ENCODE measurements at regions not wholly inside any gene's neighbourhood (a gene's known extent, or its start where the extent isn't known, plus 50 kb on each side); places are given as distances from the start of the nearest gene placed in this dataset.

DNA sequence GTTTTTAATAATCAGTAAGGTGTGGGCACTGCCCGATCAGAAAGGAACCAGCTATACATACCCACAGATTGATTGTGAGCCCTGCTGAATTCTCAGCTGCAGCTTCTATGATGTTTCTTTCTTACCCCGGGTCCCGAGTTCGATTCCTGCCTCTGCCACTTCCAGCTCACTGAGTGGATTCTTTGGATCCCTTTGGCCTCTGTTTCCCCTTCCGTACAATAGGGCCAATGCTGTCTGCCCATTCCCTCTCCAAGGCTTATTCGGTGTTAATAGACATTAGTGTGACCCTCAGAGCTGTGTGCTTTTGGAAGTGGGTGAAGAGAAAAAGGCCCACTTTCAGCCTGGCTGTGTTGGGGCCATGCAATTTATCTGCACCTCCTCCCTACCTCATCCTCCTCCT lies 115.8 kb downstream of the IRX5 start:
- DNase-seq (ENCODE audit: low read depth, low spot score): no peak
- H3K4me3 ChIP-seq (ENCODE audit: low read depth, low read length): no peak overlapping the region
- TF ChIP-seq, protein P1, sequence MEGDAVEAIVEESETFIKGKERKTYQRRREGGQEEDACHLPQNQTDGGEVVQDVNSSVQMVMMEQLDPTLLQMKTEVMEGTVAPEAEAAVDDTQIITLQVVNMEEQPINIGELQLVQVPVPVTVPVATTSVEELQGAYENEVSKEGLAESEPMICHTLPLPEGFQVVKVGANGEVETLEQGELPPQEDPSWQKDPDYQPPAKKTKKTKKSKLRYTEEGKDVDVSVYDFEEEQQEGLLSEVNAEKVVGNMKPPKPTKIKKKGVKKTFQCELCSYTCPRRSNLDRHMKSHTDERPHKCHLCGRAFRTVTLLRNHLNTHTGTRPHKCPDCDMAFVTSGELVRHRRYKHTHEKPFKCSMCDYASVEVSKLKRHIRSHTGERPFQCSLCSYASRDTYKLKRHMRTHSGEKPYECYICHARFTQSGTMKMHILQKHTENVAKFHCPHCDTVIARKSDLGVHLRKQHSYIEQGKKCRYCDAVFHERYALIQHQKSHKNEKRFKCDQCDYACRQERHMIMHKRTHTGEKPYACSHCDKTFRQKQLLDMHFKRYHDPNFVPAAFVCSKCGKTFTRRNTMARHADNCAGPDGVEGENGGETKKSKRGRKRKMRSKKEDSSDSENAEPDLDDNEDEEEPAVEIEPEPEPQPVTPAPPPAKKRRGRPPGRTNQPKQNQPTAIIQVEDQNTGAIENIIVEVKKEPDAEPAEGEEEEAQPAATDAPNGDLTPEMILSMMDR (IDR thresholded peaks at IDR 0.05; ENCODE audit: insufficient read depth, low read length, missing control alignments): no peak
- ChIA-PET POLR2A (no interaction called here), CTCF (no interaction called here)

DNA sequence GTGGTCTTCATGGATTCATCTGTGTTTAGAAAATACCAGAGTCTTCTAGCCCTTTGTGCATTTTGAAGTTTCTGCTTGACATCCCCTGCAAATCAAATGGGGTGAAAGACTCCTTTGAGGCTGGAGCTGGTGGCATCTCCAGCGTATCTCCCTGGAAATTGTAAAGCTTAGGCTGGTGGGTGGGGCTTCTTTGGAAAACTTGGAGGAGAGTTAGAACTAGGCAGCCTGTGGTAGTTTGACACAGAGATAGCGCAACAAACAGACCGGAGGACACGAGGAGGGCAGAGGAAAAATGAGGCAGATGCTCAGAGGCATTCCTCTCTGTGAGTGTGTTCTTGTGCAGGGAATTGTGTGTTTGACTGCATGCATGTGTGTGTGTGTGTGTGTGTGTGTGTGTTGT lies 116.3 kb downstream of the IRX5 start:
- TF ChIP-seq, protein P1 (IDR thresholded peaks at IDR 0.05; ENCODE audit: insufficient read depth, low read length, missing control alignments): no peak
- ChIA-PET CTCF (no interaction called here), POLR2A (no interaction called here)
- H3K4me3 ChIP-seq (ENCODE audit: low read depth, low read length): no peak overlapping the region
- DNase-seq (ENCODE audit: low read depth, low spot score): no peak

DNA sequence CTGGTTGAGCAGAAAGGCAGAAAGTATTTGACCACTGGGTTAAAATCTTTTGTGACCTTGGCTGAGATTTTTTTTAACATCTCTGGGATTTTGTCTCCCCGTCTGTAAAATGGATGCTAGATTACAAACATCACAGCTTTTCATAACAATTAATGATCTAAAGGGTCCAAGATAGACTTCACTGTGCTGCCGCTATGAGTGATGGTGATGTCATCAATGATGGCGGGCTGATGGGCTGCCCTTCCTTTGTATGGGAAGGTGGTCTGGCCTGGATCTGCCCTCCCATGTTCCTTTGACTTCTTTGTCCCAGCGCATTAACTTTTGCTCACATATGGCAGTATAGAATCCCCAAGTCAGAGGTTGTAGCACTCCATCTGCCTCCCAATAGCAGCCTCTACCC lies 116.7 kb downstream of the IRX5 start:
- no peak overlapping the region for H3K4me3 ChIP-seq (ENCODE audit: low read depth, low read length)
- ChIA-PET CTCF (no interaction called here), POLR2A (no interaction called here)
- no peak for DNase-seq (ENCODE audit: low read depth, low spot score)
- TF ChIP-seq, protein P1 (IDR thresholded peaks at IDR 0.05; ENCODE audit: insufficient read depth, low read length, missing control alignments): no peak

DNA sequence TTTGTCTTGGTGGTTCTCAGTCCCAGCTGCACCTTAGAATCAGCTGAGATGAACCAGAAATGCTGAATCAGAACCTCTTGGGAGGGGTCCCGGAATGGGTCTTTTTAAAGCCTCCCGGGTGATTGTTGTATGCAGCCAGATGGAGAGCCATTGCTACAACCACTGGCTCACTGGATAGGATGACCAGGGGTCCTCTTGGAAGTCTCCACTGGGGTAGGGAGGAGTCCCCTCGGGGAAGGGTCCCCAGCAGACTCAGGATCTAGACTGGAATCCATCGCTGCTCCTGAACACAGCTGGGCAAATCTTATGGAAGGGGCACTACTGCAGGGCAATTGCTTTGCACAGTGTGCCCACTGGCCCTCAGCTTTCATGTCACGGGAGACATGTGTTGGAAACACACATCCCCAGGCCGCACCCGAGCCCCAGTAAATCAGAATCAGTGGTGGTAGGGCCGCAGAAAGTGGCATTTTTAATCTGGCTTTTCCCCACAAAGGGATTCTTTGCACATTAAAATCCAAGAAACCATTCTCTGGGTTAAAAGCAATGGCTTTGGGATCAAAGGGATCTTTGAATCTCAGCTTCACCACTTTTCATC lies 117.3 kb downstream of the IRX5 start:
- ChIA-PET POLR2A (no interaction called here), CTCF (no interaction called here)
- no peak for DNase-seq (ENCODE audit: low read depth, low spot score)
- no peak overlapping the region for H3K4me3 ChIP-seq (ENCODE audit: low read depth, low read length)
- TF ChIP-seq, protein P1 (IDR thresholded peaks at IDR 0.05; ENCODE audit: insufficient read depth, low read length, missing control alignments): no peak

DNA sequence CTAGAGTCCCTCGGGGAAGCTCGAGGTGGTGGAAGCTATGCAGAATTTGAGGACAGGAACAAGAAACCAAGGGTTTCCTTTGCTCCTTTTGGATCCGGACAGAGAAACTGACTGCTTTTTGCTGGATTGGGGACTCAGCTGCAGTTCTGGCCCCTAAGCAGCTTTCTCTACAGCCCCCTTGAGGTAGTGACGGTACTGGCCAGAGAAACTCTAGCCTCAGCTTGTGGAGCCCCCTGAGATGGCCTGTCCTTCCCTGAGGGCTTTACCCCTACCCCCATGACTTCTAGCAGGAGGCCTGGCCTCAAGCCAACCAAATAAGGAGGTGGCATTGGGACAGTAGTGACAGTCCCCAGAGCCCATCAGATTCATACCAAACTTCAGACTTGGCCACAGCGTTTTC lies 118.1 kb downstream of the IRX5 start:
- DNase-seq (ENCODE audit: low read depth, low spot score): no peak
- TF ChIP-seq, protein P1 (IDR thresholded peaks at IDR 0.05; ENCODE audit: insufficient read depth, low read length, missing control alignments): no peak
- POLR2A ChIA-PET: no interaction called here
- no peak overlapping the region for H3K4me3 ChIP-seq (ENCODE audit: low read depth, low read length)
- CTCF ChIA-PET: no interaction called here

DNA sequence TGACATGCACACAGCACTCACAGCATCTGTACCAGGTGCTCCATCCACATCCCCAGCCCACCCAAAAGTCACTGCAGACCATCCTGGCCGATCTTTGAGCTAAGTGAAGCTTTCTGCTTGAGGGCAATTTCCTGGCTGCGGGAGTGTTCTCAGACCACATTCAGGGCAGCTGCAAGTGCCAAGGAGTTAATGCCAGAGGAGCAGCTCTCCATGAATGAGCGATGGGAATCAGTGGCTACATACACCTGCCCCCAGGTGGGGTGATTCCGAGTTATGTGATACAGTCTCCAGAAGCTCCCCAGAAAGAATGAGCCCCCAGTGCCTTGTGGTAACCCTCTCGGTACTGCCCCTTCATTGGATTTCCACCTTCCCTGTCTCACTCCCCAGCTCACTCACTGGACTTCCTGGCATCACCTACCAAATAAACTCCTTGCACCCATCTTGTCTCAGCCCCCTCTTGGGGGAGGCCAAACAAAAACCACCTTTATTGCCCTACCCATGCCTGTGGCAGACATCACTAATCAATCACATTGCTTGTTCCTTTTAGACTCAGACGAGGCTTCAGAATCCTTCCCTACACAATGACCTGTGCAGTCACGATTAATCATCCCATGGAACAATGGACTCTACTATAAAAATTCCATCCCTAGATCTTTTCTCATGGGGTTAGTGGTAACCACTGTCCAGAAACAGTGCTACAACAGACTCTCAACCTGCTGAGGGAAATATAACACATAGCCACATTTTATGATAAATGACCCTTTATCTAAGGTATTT lies 121.1 kb downstream of the IRX5 start:
- DNase-seq (ENCODE audit: low read depth, low spot score): no peak
- no peak overlapping the region for H3K4me3 ChIP-seq (ENCODE audit: low read depth, low read length)
- CTCF ChIA-PET: interaction anchor here (0.7 to 1.3 kb wide), 2 partner anchors 9 to 11 kb away, joined by 3 read pairs; no protein-coding TSS in a partner anchor
- POLR2A ChIA-PET: no interaction called here
- TF ChIP-seq, protein P1 (IDR thresholded peaks at IDR 0.05; ENCODE audit: insufficient read depth, low read length, missing control alignments): no peak
